ENCODE measurements at regions not wholly inside any gene's neighbourhood (a gene's known extent, or its start where the extent isn't known, plus 50 kb on each side); places are given as distances from the start of the nearest gene placed in this dataset.

GRCh38 chr12:78695749-78696148, 168.8 kb upstream of the SYT1 start:
- CTCF ChIA-PET, result no interaction called here
- H3K4me1 Mint-ChIP-seq (ENCODE audit: low read depth), result no peaks in the 10 kb centered on the region
- Histone ChIP-seq H3K27me3 (ENCODE audit: control insufficient read depth in 1 of 2, insufficient read depth in 2 of 2, low read length in 2 of 2) (no peaks in the 10 kb centered on the region), H3K27ac (ENCODE audit: low read depth in 1 of 2, low read length in 2 of 2) (no peak overlapping the region), H3K36me3 (ENCODE audit: insufficient read depth, low read length) (no peaks in the 10 kb centered on the region), H3K4me1 (ENCODE audit: insufficient read depth, low read length) (no peaks in the 10 kb centered on the region), H3K9me3 (ENCODE audit: control insufficient read depth in 1 of 2, insufficient read depth in 1 of 2, low read length in 2 of 2) (peaks cover 0 to 8% of the 10 kb centered on the region in 2 experiments), H3K4me3 (ENCODE audit: low read length) (no peak overlapping the region)
- peaks cover 8% of the 10 kb centered on the region for H3K9me3 Mint-ChIP-seq
- H3K36me3 Mint-ChIP-seq (ENCODE audit: low read depth), result no peaks in the 10 kb centered on the region
- POLR2A ChIA-PET, result no interaction called here
- intact Hi-C loops (cut with DNase I, micrococcal nuclease), result no loop called here
- DNase-seq, result no peak
- ATAC-seq (ENCODE audit: poor library complexity), result no peak
- H3K27ac Mint-ChIP-seq, result no peak overlapping the region
- no peak overlapping the region for H3K4me3 Mint-ChIP-seq
- TF ChIP-seq CTCF (IDR thresholded peaks at IDR 0.05), result no peak
- H3K27me3 Mint-ChIP-seq, result no peaks in the 10 kb centered on the region

DNA sequence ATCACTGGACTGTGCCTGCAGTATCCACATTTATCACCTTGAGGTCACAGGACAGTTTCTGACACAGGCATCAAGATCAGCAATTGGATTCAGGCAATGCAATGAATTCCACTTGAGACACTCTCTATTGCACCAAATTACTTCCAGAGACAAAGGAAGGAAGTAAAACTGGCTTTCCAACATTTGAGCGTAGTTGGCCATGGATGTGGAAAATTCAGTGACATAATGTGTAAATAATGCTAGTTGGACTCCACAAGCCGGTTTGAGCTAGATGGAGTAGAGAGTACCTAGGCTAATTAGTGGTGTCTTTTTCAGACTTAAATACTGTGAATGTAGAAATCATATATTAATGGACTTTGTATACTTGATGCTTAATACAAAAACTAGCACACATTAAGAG, 168.3 kb upstream of the SYT1 start:
- no peaks in the 10 kb centered on the region for H3K27me3 ChIP-seq (ENCODE audit: control insufficient read depth in 1 of 2, insufficient read depth in 2 of 2, low read length in 2 of 2)
- no peaks in the 10 kb centered on the region for H3K27me3 Mint-ChIP-seq
- no peak overlapping the region for H3K27ac Mint-ChIP-seq
- H3K36me3 Mint-ChIP-seq (ENCODE audit: low read depth), result no peaks in the 10 kb centered on the region
- peaks cover 8% of the 10 kb centered on the region for H3K9me3 Mint-ChIP-seq
- peaks cover 0 to 8% of the 10 kb centered on the region in 2 experiments for H3K9me3 ChIP-seq (ENCODE audit: control insufficient read depth in 1 of 2, insufficient read depth in 1 of 2, low read length in 2 of 2)
- DNase-seq, result no peak
- ATAC-seq (ENCODE audit: poor library complexity), result no peak
- intact Hi-C loops (cut with DNase I, micrococcal nuclease), result no loop called here
- no peak overlapping the region for H3K4me3 Mint-ChIP-seq
- CTCF ChIA-PET, result no interaction called here
- no peaks in the 10 kb centered on the region for H3K4me1 ChIP-seq (ENCODE audit: insufficient read depth, low read length)
- POLR2A ChIA-PET, result no interaction called here
- H3K36me3 ChIP-seq (ENCODE audit: insufficient read depth, low read length), result no peaks in the 10 kb centered on the region
- H3K4me3 ChIP-seq (ENCODE audit: low read length), result no peak overlapping the region
- no peaks in the 10 kb centered on the region for H3K4me1 Mint-ChIP-seq (ENCODE audit: low read depth)
- no peak for TF ChIP-seq CTCF (IDR thresholded peaks at IDR 0.05)
- no peak overlapping the region for H3K27ac ChIP-seq (ENCODE audit: low read depth in 1 of 2, low read length in 2 of 2)

DNA sequence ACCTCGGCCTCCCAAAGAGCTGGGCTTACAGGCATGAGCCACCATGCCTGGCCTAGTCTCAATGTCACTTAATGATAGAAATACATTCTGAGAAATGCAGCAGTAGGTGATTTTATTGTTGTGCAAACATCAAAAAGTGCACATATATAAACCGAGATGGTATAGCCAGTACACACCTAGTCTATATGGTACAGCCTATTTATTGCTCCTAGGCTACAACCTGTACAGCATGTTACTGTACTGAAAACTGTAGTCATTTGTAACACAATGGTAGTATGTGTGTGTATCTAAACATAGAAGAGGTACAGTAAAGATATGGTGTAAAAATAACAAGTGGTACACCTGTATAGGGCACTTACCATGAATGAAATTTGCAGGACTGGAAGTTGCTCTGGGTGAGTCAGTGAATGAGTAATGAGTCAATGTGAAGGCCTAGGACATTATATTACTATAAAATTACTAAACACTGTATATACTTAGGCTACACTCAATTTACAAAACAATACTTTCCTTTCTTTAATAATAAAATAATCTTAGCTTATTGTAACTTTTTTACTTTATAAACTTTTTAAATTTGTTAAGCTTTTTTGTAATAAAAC, 166.7 kb upstream of the SYT1 start:
- ATAC-seq (ENCODE audit: poor library complexity) (no peak), DNase-seq (no peak)
- CTCF ChIA-PET, result interaction anchor here (0.9 kb wide), 1 partner anchor 19 kb away, joined by 4 read pairs; no protein-coding TSS in a partner anchor
- H3K27ac ChIP-seq (ENCODE audit: low read depth in 1 of 2, low read length in 2 of 2), result no peak overlapping the region
- no peaks in the 10 kb centered on the region for H3K4me1 Mint-ChIP-seq (ENCODE audit: low read depth)
- H3K27me3 Mint-ChIP-seq, result no peaks in the 10 kb centered on the region
- POLR2A ChIA-PET, result no interaction called here
- peaks cover 0 to 13% of the 10 kb centered on the region in 2 experiments for H3K9me3 ChIP-seq (ENCODE audit: control insufficient read depth in 1 of 2, insufficient read depth in 1 of 2, low read length in 2 of 2)
- H3K9me3 Mint-ChIP-seq, result peaks cover 10% of the 10 kb centered on the region
- no peak overlapping the region for H3K27ac Mint-ChIP-seq
- intact Hi-C loops (cut with DNase I, micrococcal nuclease), result no loop called here
- TF ChIP-seq CTCF (IDR thresholded peaks at IDR 0.05), result no peak
- no peak overlapping the region for H3K4me3 ChIP-seq (ENCODE audit: low read length)
- H3K36me3 ChIP-seq (ENCODE audit: insufficient read depth, low read length), result no peaks in the 10 kb centered on the region
- no peak overlapping the region for H3K4me3 Mint-ChIP-seq
- no peaks in the 10 kb centered on the region for H3K4me1 ChIP-seq (ENCODE audit: insufficient read depth, low read length)
- H3K36me3 Mint-ChIP-seq (ENCODE audit: low read depth), result no peaks in the 10 kb centered on the region
- H3K27me3 ChIP-seq (ENCODE audit: control insufficient read depth in 1 of 2, insufficient read depth in 2 of 2, low read length in 2 of 2), result no peaks in the 10 kb centered on the region
